PC-3 (cell line): ENCODE measurements at regions not wholly inside any gene's neighbourhood (a gene's known extent, or its start where the extent isn't known, plus 50 kb on each side); places are given as distances from the start of the nearest gene placed in this dataset.

Experiments used
- EZH2 ChIP-seq: fragments of 300-600 bp; sonication (generic); IDR thresholded peaks from one replicate; pipeline ENCODE4 v1.6.1; 2017; ENCODE audit warnings: antibody characterized with exemption, mild to moderate bottlenecking, low read length; ENCODE audit not compliant: unreplicated experiment
- EZH2phosphoT487 ChIP-seq: fragments of 300-600 bp; sonication (generic); IDR thresholded peaks from 2 replicates; pipeline ENCODE4 v1.6.1; 2018; ENCODE audit warnings: mild to moderate bottlenecking, antibody characterized with exemption, low read length, borderline replicate concordance
- TF ChIP-seq, protein P1 (sequence below): fragments of 300-600 bp; sonication (generic); conservative IDR thresholded peaks from 2 replicates; pipeline ENCODE4 v1.5.1; 2017; ENCODE audit warnings: antibody characterized with exemption, low read depth, mild to moderate bottlenecking, low read length

- TF ChIP-seq EZH2 (no peak), EZH2phosphoT487 (no peak)
- TF ChIP-seq, protein P1, sequence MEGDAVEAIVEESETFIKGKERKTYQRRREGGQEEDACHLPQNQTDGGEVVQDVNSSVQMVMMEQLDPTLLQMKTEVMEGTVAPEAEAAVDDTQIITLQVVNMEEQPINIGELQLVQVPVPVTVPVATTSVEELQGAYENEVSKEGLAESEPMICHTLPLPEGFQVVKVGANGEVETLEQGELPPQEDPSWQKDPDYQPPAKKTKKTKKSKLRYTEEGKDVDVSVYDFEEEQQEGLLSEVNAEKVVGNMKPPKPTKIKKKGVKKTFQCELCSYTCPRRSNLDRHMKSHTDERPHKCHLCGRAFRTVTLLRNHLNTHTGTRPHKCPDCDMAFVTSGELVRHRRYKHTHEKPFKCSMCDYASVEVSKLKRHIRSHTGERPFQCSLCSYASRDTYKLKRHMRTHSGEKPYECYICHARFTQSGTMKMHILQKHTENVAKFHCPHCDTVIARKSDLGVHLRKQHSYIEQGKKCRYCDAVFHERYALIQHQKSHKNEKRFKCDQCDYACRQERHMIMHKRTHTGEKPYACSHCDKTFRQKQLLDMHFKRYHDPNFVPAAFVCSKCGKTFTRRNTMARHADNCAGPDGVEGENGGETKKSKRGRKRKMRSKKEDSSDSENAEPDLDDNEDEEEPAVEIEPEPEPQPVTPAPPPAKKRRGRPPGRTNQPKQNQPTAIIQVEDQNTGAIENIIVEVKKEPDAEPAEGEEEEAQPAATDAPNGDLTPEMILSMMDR = no peak
Observed at GRCh38 chr7:155998328-155998691, 186.0 kb upstream of the SHH start.
